ENCODE measurements at regions not wholly inside any gene's neighbourhood (a gene's known extent, or its start where the extent isn't known, plus 50 kb on each side); places are given as distances from the start of the nearest gene placed in this dataset.

DNA sequence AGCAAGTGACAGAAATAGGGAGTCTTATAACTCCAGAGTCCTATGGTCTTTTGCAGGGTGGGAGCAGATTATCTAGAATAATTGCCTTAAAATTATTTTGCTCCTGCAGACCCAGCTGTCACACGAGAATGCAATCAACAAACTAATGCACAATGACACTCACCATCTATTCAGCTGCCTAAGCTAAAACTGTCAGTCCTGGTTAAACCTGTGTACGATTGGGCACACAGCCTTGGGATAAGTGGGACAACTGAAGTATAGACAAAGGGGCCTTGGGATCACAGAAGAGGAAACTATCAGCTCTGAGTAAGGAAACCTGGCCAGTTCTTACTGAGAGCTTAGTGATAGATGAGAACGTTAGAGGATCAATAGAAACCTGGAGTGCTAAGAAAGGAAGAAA lies 595.9 kb upstream of the KIRREL3 start:
- TF ChIP-seq, protein P1, sequence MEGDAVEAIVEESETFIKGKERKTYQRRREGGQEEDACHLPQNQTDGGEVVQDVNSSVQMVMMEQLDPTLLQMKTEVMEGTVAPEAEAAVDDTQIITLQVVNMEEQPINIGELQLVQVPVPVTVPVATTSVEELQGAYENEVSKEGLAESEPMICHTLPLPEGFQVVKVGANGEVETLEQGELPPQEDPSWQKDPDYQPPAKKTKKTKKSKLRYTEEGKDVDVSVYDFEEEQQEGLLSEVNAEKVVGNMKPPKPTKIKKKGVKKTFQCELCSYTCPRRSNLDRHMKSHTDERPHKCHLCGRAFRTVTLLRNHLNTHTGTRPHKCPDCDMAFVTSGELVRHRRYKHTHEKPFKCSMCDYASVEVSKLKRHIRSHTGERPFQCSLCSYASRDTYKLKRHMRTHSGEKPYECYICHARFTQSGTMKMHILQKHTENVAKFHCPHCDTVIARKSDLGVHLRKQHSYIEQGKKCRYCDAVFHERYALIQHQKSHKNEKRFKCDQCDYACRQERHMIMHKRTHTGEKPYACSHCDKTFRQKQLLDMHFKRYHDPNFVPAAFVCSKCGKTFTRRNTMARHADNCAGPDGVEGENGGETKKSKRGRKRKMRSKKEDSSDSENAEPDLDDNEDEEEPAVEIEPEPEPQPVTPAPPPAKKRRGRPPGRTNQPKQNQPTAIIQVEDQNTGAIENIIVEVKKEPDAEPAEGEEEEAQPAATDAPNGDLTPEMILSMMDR (IDR thresholded peaks at IDR 0.05; ENCODE audit: borderline replicate concordance) = no peak
- no peak for DNase-seq
- no peaks in the 10 kb centered on the region for H3K4me1 ChIP-seq
- no peaks in the 10 kb centered on the region for H3K9me3 ChIP-seq (replicated peaks)
- no peak overlapping the region for H3K27ac ChIP-seq (replicated peaks)
- H3K27me3 ChIP-seq (ENCODE audit: low read depth) = no peaks in the 10 kb centered on the region
- intact Hi-C loops (cut with micrococcal nuclease) = no loop called here
- H3K36me3 ChIP-seq = no peaks in the 10 kb centered on the region
- no peak overlapping the region for H3K4me3 ChIP-seq

GRCh38 chr11:127592371-127592770 lies 591.8 kb upstream of the KIRREL3 start:
- Histone ChIP-seq H3K36me3 (no peaks in the 10 kb centered on the region), H3K4me3 (no peak overlapping the region), H3K27me3 (ENCODE audit: low read depth) (no peaks in the 10 kb centered on the region), H3K9me3 (replicated peaks) (no peaks in the 10 kb centered on the region), H3K27ac (replicated peaks) (no peak overlapping the region), H3K4me1 (no peaks in the 10 kb centered on the region)
- TF ChIP-seq, protein P1 (IDR thresholded peaks at IDR 0.05; ENCODE audit: borderline replicate concordance) = no peak
- intact Hi-C loops (cut with micrococcal nuclease) = no loop called here
- no peak for DNase-seq

DNA sequence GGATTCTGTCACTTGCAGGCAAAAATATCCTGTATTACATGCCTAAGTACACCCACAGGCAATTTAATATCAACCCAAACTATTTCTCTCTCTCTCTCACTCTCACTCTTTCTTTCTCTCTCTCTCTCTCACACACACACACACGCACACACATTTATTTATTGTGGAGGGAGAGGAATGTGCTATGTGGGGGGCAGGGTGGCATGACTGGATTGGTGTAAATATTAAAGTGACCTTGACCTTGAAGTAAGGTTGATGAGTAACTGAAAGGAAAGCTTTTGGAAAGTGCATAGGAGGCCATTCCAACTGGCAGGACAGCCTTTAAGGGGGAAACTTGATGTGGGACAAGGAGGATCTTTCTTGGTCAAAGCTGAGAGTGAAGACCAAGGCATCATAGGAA lies 589.7 kb upstream of the KIRREL3 start:
- Histone ChIP-seq H3K27ac (replicated peaks) (no peak overlapping the region), H3K27me3 (ENCODE audit: low read depth) (no peaks in the 10 kb centered on the region), H3K9me3 (replicated peaks) (no peaks in the 10 kb centered on the region), H3K4me1 (no peaks in the 10 kb centered on the region), H3K36me3 (no peaks in the 10 kb centered on the region), H3K4me3 (no peak overlapping the region)
- no peak for DNase-seq
- TF ChIP-seq, protein P1 (IDR thresholded peaks at IDR 0.05; ENCODE audit: borderline replicate concordance) = no peak
- intact Hi-C loops (cut with micrococcal nuclease) = no loop called here

GRCh38 chr11:127588431-127588830 lies 587.9 kb upstream of the KIRREL3 start:
- Histone ChIP-seq H3K27ac (replicated peaks) (no peak overlapping the region), H3K4me1 (no peaks in the 10 kb centered on the region), H3K4me3 (no peak overlapping the region), H3K9me3 (replicated peaks) (no peaks in the 10 kb centered on the region), H3K36me3 (no peaks in the 10 kb centered on the region), H3K27me3 (ENCODE audit: low read depth) (no peaks in the 10 kb centered on the region)
- TF ChIP-seq, protein P1 (IDR thresholded peaks at IDR 0.05; ENCODE audit: borderline replicate concordance) = no peak
- no peak for DNase-seq
- intact Hi-C loops (cut with micrococcal nuclease) = no loop called here

GRCh38 chr11:127587511-127587910 lies 586.9 kb upstream of the KIRREL3 start:
- intact Hi-C loops (cut with micrococcal nuclease) = no loop called here
- DNase-seq = no peak
- Histone ChIP-seq H3K4me1 (no peaks in the 10 kb centered on the region), H3K4me3 (no peak overlapping the region), H3K36me3 (no peaks in the 10 kb centered on the region), H3K9me3 (replicated peaks) (no peaks in the 10 kb centered on the region), H3K27me3 (ENCODE audit: low read depth) (no peaks in the 10 kb centered on the region), H3K27ac (replicated peaks) (no peak overlapping the region)
- TF ChIP-seq, protein P1 (IDR thresholded peaks at IDR 0.05; ENCODE audit: borderline replicate concordance) = no peak

GRCh38 chr11:127576210-127576609 lies 575.6 kb upstream of the KIRREL3 start:
- H3K27me3 ChIP-seq (ENCODE audit: low read depth) = no peaks in the 10 kb centered on the region
- intact Hi-C loops (cut with micrococcal nuclease) = no loop called here
- no peak for DNase-seq
- peaks cover 16% of the 10 kb centered on the region for H3K9me3 ChIP-seq (replicated peaks)
- TF ChIP-seq, protein P1 (IDR thresholded peaks at IDR 0.05; ENCODE audit: borderline replicate concordance) = no peak
- H3K27ac ChIP-seq (replicated peaks) = no peak overlapping the region
- no peaks in the 10 kb centered on the region for H3K4me1 ChIP-seq
- no peak overlapping the region for H3K4me3 ChIP-seq
- no peaks in the 10 kb centered on the region for H3K36me3 ChIP-seq

Measured in left ventricle myocardium inferior (tissue), 1 donor.